Ammon's horn (tissue), 1 donor: ENCODE measurements at regions not wholly inside any gene's neighbourhood (a gene's known extent, or its start where the extent isn't known, plus 50 kb on each side); places are given as distances from the start of the nearest gene placed in this dataset.
"Not testable (repeated sequence)": the region's sequence is repeated elsewhere in the genome, so short reads cannot be mapped to it uniquely, and the experiment has no call there.

Source experiments
- DNase-seq: peaks from one replicate; pipeline ENCODE4 v3.0.0-alpha.2; 2016; ENCODE audit warnings: low spot score

- DNase-seq = no peak
These were observed 191.7 kb downstream of the NDUFA10 start for GRCh38 chr2:239833269-239834109.

- DNase-seq = no peak
These were observed 192.5 kb downstream of the NDUFA10 start for GRCh38 chr2:239832490-239833268.

- no peak for DNase-seq
These were observed 193.2 kb downstream of the NDUFA10 start for GRCh38 chr2:239831861-239832489.

GRCh38 chr2:239831001-239831731, 194.0 kb downstream of the NDUFA10 start:
- no peak for DNase-seq

- no peak for DNase-seq
These were observed 194.8 kb downstream of the NDUFA10 start for GRCh38 chr2:239830121-239831000.

- no peak for DNase-seq
These were observed 195.8 kb downstream of the NDUFA10 start for GRCh38 chr2:239829326-239829725.

GRCh38 chr2:239828973-239829275, 196.2 kb downstream of the NDUFA10 start:
- DNase-seq = not testable (repeated sequence)

GRCh38 chr2:239828192-239828972, 196.8 kb downstream of the NDUFA10 start:
- DNase-seq = no peak

- DNase-seq = no peak
These were observed 197.6 kb downstream of the NDUFA10 start for GRCh38 chr2:239827523-239827890.

- DNase-seq = no peak
These were observed 198.2 kb downstream of the NDUFA10 start for GRCh38 chr2:239826786-239827522.

GRCh38 chr2:239826376-239826775, 198.8 kb downstream of the NDUFA10 start:
- DNase-seq = no peak

- DNase-seq = no peak
These were observed 199.5 kb downstream of the NDUFA10 start for GRCh38 chr2:239825705-239825979.

- DNase-seq = peak; percentile 1
These were observed 200.1 kb downstream of the NDUFA10 start for GRCh38 chr2:239824866-239825704.

GRCh38 chr2:239824046-239824694, 201.0 kb downstream of the NDUFA10 start:
- DNase-seq = peak; percentile 1

- DNase-seq = no peak
These were observed 202.9 kb downstream of the NDUFA10 start for GRCh38 chr2:239822146-239822831.

GRCh38 chr2:239821694-239822075, 203.5 kb downstream of the NDUFA10 start:
- DNase-seq = no peak

- no peak for DNase-seq
These were observed 204.1 kb downstream of the NDUFA10 start for GRCh38 chr2:239820836-239821693.
